Ishikawa (cell line): ENCODE measurements at regions not wholly inside any gene's neighbourhood (a gene's known extent, or its start where the extent isn't known, plus 50 kb on each side); places are given as distances from the start of the nearest gene placed in this dataset.

Experiments
- CEBPB ChIP-seq: IDR thresholded peaks from 2 replicates; pipeline ENCODE4 v1.6.1; 2012
- CREB1 ChIP-seq: IDR thresholded peaks from 2 replicates; pipeline ENCODE4 v1.6.1; 2012; ENCODE audit warnings: low read depth
- EGR1 ChIP-seq: IDR thresholded peaks from 2 replicates; pipeline ENCODE4 v1.6.1; 2012
- EP300 ChIP-seq: IDR thresholded peaks from 2 replicates; pipeline ENCODE4 v1.6.1; 2012; ENCODE audit warnings: borderline replicate concordance
- FOXM1 ChIP-seq: IDR thresholded peaks from 2 replicates; pipeline ENCODE4 v1.6.1; 2012; ENCODE audit warnings: low read depth, borderline replicate concordance
- NFIC ChIP-seq: IDR thresholded peaks from 2 replicates; pipeline ENCODE4 v1.6.1; 2012
- TAF1 ChIP-seq: IDR thresholded peaks from 2 replicates; pipeline ENCODE4 v1.6.1; 2012; ENCODE audit warnings: low read depth, mild to moderate bottlenecking
- TCF12 ChIP-seq: IDR thresholded peaks from 2 replicates; pipeline ENCODE4 v1.6.1; 2012; ENCODE audit warnings: low read depth
- TEAD4 ChIP-seq: IDR thresholded peaks from 2 replicates; pipeline ENCODE4 v1.6.1; 2012
- YY1 ChIP-seq: IDR thresholded peaks from 2 replicates; pipeline ENCODE4 v1.6.1; 2012; ENCODE audit warnings: low read depth
- ZBTB7A ChIP-seq: IDR thresholded peaks from 2 replicates; pipeline ENCODE4 v1.6.1; 2012; ENCODE audit warnings: low read depth
- TF ChIP-seq, protein P1 (sequence below): IDR thresholded peaks from 2 replicates; pipeline ENCODE4 v1.6.1; 2012; ENCODE audit warnings: low read depth, mild to moderate bottlenecking
- TF ChIP-seq, protein P2 (sequence below): IDR thresholded peaks from 2 replicates; pipeline ENCODE4 v1.6.1; 2012
- TF ChIP-seq, protein P3 (sequence below): IDR thresholded peaks from 2 replicates; pipeline ENCODE4 v1.6.1; 2012

DNA sequence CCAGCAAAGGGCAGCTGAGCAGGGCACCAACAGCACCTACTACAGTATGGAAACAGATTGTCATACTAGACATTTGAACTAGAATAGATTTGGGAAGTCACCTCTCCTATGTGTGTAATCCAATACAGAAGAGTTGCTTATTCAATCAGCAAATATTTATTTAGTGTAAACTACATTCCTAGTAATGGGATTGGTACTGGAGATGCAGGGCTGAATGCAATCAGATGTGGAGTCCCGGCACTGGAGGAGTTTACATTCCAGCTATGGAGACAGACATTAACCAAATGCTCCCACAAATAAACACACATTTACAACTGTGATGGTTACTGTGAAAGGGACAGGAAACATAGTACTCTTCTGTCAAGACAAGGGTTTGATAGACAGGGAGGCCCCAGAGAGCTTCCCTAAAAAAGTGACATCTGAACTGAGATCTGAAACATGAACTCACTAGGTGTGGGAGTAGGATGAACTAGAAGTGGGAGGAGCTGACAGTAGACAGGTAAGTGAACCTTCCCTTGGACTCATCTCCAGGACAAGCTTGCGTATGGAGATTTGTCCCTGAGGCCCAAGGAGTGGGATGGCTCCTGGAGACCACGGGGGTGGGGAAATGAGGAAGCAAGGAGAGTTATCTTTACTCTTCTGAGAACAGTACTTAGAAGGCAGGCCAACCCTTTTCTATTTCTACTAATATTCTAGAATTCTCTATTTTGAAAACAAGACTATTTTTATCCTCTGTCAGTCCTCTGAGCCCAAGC, 420.5 kb downstream of the MAFB start:
- TF ChIP-seq ZBTB7A, result no peak
- TF ChIP-seq EGR1, result no peak
- no peak for TF ChIP-seq CREB1
- TF ChIP-seq, protein P1, sequence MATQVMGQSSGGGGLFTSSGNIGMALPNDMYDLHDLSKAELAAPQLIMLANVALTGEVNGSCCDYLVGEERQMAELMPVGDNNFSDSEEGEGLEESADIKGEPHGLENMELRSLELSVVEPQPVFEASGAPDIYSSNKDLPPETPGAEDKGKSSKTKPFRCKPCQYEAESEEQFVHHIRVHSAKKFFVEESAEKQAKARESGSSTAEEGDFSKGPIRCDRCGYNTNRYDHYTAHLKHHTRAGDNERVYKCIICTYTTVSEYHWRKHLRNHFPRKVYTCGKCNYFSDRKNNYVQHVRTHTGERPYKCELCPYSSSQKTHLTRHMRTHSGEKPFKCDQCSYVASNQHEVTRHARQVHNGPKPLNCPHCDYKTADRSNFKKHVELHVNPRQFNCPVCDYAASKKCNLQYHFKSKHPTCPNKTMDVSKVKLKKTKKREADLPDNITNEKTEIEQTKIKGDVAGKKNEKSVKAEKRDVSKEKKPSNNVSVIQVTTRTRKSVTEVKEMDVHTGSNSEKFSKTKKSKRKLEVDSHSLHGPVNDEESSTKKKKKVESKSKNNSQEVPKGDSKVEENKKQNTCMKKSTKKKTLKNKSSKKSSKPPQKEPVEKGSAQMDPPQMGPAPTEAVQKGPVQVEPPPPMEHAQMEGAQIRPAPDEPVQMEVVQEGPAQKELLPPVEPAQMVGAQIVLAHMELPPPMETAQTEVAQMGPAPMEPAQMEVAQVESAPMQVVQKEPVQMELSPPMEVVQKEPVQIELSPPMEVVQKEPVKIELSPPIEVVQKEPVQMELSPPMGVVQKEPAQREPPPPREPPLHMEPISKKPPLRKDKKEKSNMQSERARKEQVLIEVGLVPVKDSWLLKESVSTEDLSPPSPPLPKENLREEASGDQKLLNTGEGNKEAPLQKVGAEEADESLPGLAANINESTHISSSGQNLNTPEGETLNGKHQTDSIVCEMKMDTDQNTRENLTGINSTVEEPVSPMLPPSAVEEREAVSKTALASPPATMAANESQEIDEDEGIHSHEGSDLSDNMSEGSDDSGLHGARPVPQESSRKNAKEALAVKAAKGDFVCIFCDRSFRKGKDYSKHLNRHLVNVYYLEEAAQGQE, result no peak
- TF ChIP-seq TAF1, result no peak
- TF ChIP-seq EP300, result no peak
- no peak for TF ChIP-seq FOXM1
- no peak for TF ChIP-seq CEBPB
- no peak for TF ChIP-seq YY1
- no peak for TF ChIP-seq NFIC
- no peak for TF ChIP-seq TEAD4
- TF ChIP-seq, protein P2, sequence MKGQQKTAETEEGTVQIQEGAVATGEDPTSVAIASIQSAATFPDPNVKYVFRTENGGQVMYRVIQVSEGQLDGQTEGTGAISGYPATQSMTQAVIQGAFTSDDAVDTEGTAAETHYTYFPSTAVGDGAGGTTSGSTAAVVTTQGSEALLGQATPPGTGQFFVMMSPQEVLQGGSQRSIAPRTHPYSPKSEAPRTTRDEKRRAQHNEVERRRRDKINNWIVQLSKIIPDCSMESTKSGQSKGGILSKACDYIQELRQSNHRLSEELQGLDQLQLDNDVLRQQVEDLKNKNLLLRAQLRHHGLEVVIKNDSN, result no peak
- TF ChIP-seq TCF12, result no peak
- TF ChIP-seq, protein P3, sequence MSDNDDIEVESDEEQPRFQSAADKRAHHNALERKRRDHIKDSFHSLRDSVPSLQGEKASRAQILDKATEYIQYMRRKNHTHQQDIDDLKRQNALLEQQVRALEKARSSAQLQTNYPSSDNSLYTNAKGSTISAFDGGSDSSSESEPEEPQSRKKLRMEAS, result no peak
